Stomach (tissue), 4 donors: ENCODE measurements at regions not wholly inside any gene's neighbourhood (a gene's known extent, or its start where the extent isn't known, plus 50 kb on each side); places are given as distances from the start of the nearest gene placed in this dataset.

Source experiments
- CTCF ChIP-seq, 7 experiments: fragments of 450-650 bp in 4 of 7; fragments of 200-600 bp in 3 of 7; sonication (generic) in 3 of 7; IDR thresholded peaks; one replicate each; pipeline ENCODE4 v1.5.1; 2016 to 2019; ENCODE audit warnings: antibody characterized with exemption in 7 of 7, control low read depth in 2 of 7, mild to moderate bottlenecking in 1 of 7
- POLR2AphosphoS5 ChIP-seq, 3 donors: sonication (generic); formaldehyde crosslinking; IDR thresholded peaks; one replicate each; pipeline ENCODE4 v1.6.1; 2016; ENCODE audit warnings: antibody characterized with exemption in 3 of 3

- TF ChIP-seq POLR2AphosphoS5 (IDR thresholded peaks at IDR 0.05) (no peak), CTCF (IDR thresholded peaks at IDR 0.05) (no peak)
Measured at GRCh38 chr10:131693766-131694165, 207.0 kb upstream of the PPP2R2D start.
